Left colon (tissue), 2 donors: ENCODE measurements at regions not wholly inside any gene's neighbourhood (a gene's known extent, or its start where the extent isn't known, plus 50 kb on each side); places are given as distances from the start of the nearest gene placed in this dataset.
"Not testable (repeated sequence)": the region's sequence is repeated elsewhere in the genome, so short reads cannot be mapped to it uniquely, and the experiment has no call there.

ENCODE experiments used
- ATAC-seq: fragments of 200-7000 bp; cut with Tn5 transposase; one replicate; pipeline ENCODE4 v1.9.1; 2020; ENCODE audit warnings: mild to moderate bottlenecking, moderate library complexity
- DNase-seq, 2 donors: peaks; one replicate each; pipeline ENCODE4 v3.0.0-alpha.2; 2020
- intact Hi-C, 2 donors: fragments of 100-400 bp; cut with DNase I in 1 of 2; cut with micrococcal nuclease in 1 of 2; formaldehyde crosslinking; loops; one replicate each; pipeline versions ENCODE4 v1.11.2 to v1.14.0; 2022; cut with DNase I, micrococcal nuclease
- donor health status: DM: no; HTN: no; CAD: no.
- donor health status: DM: yes; HTN: yes; CAD: no.

GRCh38 chr17:51347851-51348584 lies 87.7 kb downstream of the UTP18 start:
- DNase-seq (no peak), ATAC-seq (no peak)
- intact Hi-C loops = no loop called here

DNA sequence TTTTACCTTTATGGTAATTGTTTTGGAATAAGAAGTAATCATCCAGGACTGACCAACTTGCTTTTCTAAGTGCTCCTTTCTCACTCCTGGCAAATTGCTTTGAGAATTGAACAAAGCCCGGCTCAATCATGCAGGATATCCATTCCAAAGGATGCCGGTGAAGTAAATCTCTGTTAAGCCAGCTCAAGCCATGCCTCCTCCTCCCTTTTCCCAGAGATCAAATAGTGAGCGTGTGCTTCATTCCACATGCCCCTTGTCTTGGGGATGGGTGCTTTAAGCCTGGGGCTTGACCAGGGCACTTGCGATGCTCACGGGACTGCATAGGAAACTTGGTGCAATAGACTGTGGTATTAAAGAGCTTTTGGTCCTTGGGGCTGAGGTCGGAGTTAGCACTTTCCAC lies 90.7 kb downstream of the UTP18 start:
- intact Hi-C loops = no loop called here
- DNase-seq (no peak), ATAC-seq (no peak)

GRCh38 chr17:51351890-51352289 lies 91.5 kb downstream of the UTP18 start:
- intact Hi-C loops = no loop called here

GRCh38 chr17:51352798-51353197 lies 92.5 kb downstream of the UTP18 start:
- intact Hi-C loops = no loop called here
- DNase-seq (no peak), ATAC-seq (no peak)

More at GRCh38 chr17:51351890-51352289, 91.5 kb downstream of the UTP18 start:
- ATAC-seq (no peak), DNase-seq (no peak)

DNA sequence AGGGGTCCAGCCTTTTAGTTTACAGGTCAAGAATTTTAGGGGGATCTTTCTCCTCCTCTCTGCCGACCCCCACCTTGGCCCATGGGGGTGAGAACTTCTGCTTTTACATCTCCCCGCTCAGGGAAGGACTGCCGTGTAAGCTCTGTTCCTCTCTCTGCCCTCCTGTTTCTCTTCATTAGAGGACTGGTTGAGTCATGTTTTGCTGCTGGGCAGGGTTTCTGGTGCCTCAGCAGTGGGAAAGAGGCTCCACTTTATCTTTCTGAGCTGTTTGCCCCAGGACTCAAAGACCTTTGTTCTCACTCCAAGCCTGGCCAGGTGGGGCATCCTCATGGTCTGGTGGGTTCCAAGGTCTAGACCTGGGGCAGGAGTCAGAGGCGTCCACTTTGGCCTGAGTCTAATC lies 93.0 kb downstream of the UTP18 start:
- DNase-seq = no peak
- no peak for ATAC-seq
- intact Hi-C loops = no loop called here

- intact Hi-C loops = no loop called here
- no peak for DNase-seq
- ATAC-seq = no peak
Observed at GRCh38 chr17:51354936-51355335, 94.6 kb downstream of the UTP18 start.

- DNase-seq (no peak), ATAC-seq (no peak)
- intact Hi-C loops = no loop called here
Observed at GRCh38 chr17:51355441-51356410, 95.4 kb downstream of the UTP18 start.

GRCh38 chr17:51359055-51359454 lies 98.7 kb downstream of the UTP18 start:
- ATAC-seq (no peak), DNase-seq (no peak)
- intact Hi-C loops = no loop called here

GRCh38 chr17:51362811-51363585 lies 102.7 kb downstream of the UTP18 start:
- ATAC-seq (no peak), DNase-seq (no peak)
- intact Hi-C loops = no loop called here

- intact Hi-C loops = no loop called here
- no peak for DNase-seq
Observed at GRCh38 chr17:51365090-51365489, 104.7 kb downstream of the UTP18 start.

GRCh38 chr17:51366866-51367265 lies 106.5 kb downstream of the UTP18 start:
- intact Hi-C loops = no loop called here
- ATAC-seq = no peak
- no peak for DNase-seq

More at GRCh38 chr17:51365090-51365489, 104.7 kb downstream of the UTP18 start:
- no peak for ATAC-seq

GRCh38 chr17:51367836-51368235 lies 107.5 kb downstream of the UTP18 start:
- intact Hi-C loops, ATAC-seq, DNase-seq: not testable (repeated sequence)

- DNase-seq (no peak), ATAC-seq (peak; percentile 77)
- intact Hi-C loops = no loop called here
Observed at GRCh38 chr17:51371732-51372151, 111.4 kb downstream of the UTP18 start.

- intact Hi-C loops = no loop called here
- peak; percentile 13 to 34 for DNase-seq
- ATAC-seq = peak; percentile 32
Observed at GRCh38 chr17:51372345-51373004, 112.1 kb downstream of the UTP18 start.

DNA sequence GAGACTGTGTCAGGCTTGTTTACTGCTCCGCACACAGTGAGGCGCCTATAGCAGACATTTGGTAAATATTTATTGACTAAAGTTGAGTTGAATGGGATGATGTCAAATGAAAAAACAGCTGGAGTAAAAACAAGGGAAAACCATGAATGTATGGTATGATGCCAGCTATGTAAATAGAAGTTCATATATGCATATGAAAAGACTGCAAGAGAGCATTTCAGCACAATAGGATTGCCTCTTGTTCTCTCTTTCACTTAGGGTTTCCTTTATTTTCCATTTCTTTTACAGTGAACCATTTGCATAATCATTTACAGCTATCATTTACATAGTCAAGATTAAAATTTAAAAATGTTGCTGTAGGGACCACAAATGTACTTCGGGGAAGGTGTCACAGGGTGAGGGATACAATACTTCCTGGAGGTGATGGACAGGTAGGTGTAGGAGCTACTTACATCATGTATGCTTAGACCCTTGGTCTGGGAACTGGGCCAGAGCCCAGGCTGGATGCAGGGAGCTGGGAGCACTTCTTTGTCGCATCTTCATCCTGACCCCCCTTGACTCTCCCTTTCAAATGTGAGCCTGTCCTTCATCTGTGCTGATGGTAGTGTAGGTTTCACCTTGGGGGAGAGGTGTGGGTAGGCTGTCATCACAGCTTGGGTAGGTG lies 113.3 kb downstream of the UTP18 start:
- DNase-seq = no peak
- no peak for ATAC-seq
- intact Hi-C loops = no loop called here

- DNase-seq (no peak), ATAC-seq (no peak)
- intact Hi-C loops = no loop called here
Observed at GRCh38 chr17:51374209-51374608, 113.9 kb downstream of the UTP18 start.

- ATAC-seq (no peak), DNase-seq (no peak)
- intact Hi-C loops = no loop called here
Observed at GRCh38 chr17:51375771-51376170, 115.4 kb downstream of the UTP18 start.

GRCh38 chr17:51376739-51377138 lies 116.4 kb downstream of the UTP18 start:
- DNase-seq = no peak
- intact Hi-C loops = no loop called here
- ATAC-seq = no peak
